Keratinocyte (primary cell): ENCODE measurements at regions not wholly inside any gene's neighbourhood (a gene's known extent, or its start where the extent isn't known, plus 50 kb on each side); places are given as distances from the start of the nearest gene placed in this dataset.

Experiments used
- DNase-seq: peaks from one replicate; pipeline ENCODE4 v3.0.0-alpha.2; 2011; ENCODE audit warnings: low read depth, missing footprints, low spot score
- FAIRE-seq: peaks from 2 replicates; lab custom pipeline; 2011; peaks lifted over from hg19 to GRCh38; lab: Jason Lieb, UNC
- H2AFZ ChIP-seq: 2 replicates; pipeline ENCODE4 v1.6.0; 2012; ENCODE audit warnings: low read length, control low read depth, inconsistent platforms; ENCODE audit not compliant: control insufficient read depth
- H3K27ac ChIP-seq: 2 replicates; pipeline ENCODE4 v1.5.1; 2011; ENCODE audit warnings: low read length; ENCODE audit not compliant: control insufficient read depth, insufficient read depth
- H3K27me3 ChIP-seq: 3 replicates; pipeline ENCODE4 v1.6.0; 2011; ENCODE audit warnings: low read length; ENCODE audit not compliant: control insufficient read depth, insufficient read depth; ENCODE audit errors: extremely low read depth
- H3K36me3 ChIP-seq, 2 experiments: 2 replicates in 1 of 2; 3 replicates in 1 of 2; pipeline ENCODE4 v1.5.1; 2011; ENCODE audit warnings: low read length in 2 of 2, mild to moderate bottlenecking in 1 of 2; ENCODE audit not compliant: control insufficient read depth in 2 of 2, insufficient read depth in 2 of 2; ENCODE audit errors: extremely low read depth in 1 of 2
- H3K4me1 ChIP-seq: 3 replicates; pipeline ENCODE4 v1.5.1; 2011; ENCODE audit warnings: low read length; ENCODE audit not compliant: control insufficient read depth, insufficient read depth; ENCODE audit errors: extremely low read depth
- H3K4me2 ChIP-seq: 3 replicates; pipeline ENCODE4 v1.6.0; 2011; ENCODE audit warnings: low read depth, low read length; ENCODE audit not compliant: control insufficient read depth, insufficient read depth; ENCODE audit errors: extremely low read depth
- H3K4me3 ChIP-seq, 3 experiments: fragments of 200-600 bp in 1 of 3; sonication (generic) in 1 of 3; 2 replicates in 2 of 3; 3 replicates in 1 of 3; pipeline ENCODE4 v1.5.1; 2011 to 2016; ENCODE audit warnings: low read length in 3 of 3, mild to moderate bottlenecking in 3 of 3, control low read depth in 2 of 3, inconsistent platforms in 1 of 3, low read depth in 1 of 3, mixed read lengths in 1 of 3, mixed run types in 1 of 3, moderate library complexity in 1 of 3; ENCODE audit not compliant: control insufficient read depth in 2 of 3, insufficient read depth in 2 of 3; ENCODE audit errors: extremely low read depth in 1 of 3
- H3K79me2 ChIP-seq: 2 replicates; pipeline ENCODE4 v1.6.0; 2012; ENCODE audit warnings: low read length; ENCODE audit not compliant: control insufficient read depth, insufficient read depth
- H3K9ac ChIP-seq: 3 replicates; pipeline ENCODE4 v1.6.0; 2011; ENCODE audit warnings: low read length; ENCODE audit not compliant: control insufficient read depth, insufficient read depth; ENCODE audit errors: extremely low read depth
- H3K9me1 ChIP-seq: 3 replicates; pipeline ENCODE4 v1.6.0; 2011; ENCODE audit warnings: low read length; ENCODE audit not compliant: control insufficient read depth, insufficient read depth; ENCODE audit errors: extremely low read depth
- H3K9me3 ChIP-seq: 2 replicates; pipeline ENCODE4 v1.5.1; 2012; ENCODE audit warnings: low read depth, low read length; ENCODE audit not compliant: control insufficient read depth
- H4K20me1 ChIP-seq: 3 replicates; pipeline ENCODE4 v1.6.0; 2011; ENCODE audit warnings: low read length; ENCODE audit not compliant: control insufficient read depth, insufficient read depth; ENCODE audit errors: extremely low read depth
- EZH2 ChIP-seq: IDR thresholded peaks from one replicate; pipeline ENCODE4 v1.6.1; 2012; ENCODE audit warnings: inconsistent platforms, mild to moderate bottlenecking, low read length, moderate library complexity
- dilution Hi-C: fragments of 300-500 bp; cut with MboI; formaldehyde crosslinking; loops from one replicate; pipeline ENCODE4 v1.7.0; 2020; ENCODE audit warnings: low sequenced_read_pairs; ENCODE audit not compliant: extremely low pct_ligation_motif_present
- TF ChIP-seq, protein P1 (sequence below), 3 experiments: IDR thresholded peaks in 1 of 3; conservative IDR thresholded peaks in 1 of 3; optimal IDR thresholded peaks in 1 of 3; 2 replicates in 2 of 3; 3 replicates in 1 of 3; pipeline versions ENCODE3 to v1.5.1; 2011; ENCODE audit warnings: low read length in 3 of 3, mild to moderate bottlenecking in 3 of 3, moderate library complexity in 2 of 3, control low read depth in 1 of 3, inconsistent platforms in 1 of 3; ENCODE audit not compliant: insufficient read depth in 2 of 3; ENCODE audit errors: extremely low read depth in 1 of 3

DNA sequence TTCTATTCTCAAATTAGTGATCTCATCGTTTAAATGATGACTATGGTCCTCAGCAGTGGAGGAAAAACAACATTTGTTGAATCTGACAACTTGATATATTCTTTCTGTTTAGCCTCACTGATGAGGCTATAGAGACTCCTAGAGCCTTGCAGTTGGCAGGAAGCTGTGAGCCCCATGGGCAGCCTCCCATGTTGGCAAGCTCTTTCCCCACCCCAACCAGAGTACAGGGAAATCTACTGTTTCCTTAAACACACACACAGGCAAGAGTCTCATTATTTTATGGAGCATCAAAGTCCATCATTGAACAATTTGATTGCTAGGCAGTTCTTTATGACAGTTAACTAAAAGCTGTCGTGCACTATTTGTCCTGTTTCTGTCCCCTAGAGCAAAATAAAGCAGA, 498.2 kb upstream of the CITED2 start:
- TF ChIP-seq, protein P1, sequence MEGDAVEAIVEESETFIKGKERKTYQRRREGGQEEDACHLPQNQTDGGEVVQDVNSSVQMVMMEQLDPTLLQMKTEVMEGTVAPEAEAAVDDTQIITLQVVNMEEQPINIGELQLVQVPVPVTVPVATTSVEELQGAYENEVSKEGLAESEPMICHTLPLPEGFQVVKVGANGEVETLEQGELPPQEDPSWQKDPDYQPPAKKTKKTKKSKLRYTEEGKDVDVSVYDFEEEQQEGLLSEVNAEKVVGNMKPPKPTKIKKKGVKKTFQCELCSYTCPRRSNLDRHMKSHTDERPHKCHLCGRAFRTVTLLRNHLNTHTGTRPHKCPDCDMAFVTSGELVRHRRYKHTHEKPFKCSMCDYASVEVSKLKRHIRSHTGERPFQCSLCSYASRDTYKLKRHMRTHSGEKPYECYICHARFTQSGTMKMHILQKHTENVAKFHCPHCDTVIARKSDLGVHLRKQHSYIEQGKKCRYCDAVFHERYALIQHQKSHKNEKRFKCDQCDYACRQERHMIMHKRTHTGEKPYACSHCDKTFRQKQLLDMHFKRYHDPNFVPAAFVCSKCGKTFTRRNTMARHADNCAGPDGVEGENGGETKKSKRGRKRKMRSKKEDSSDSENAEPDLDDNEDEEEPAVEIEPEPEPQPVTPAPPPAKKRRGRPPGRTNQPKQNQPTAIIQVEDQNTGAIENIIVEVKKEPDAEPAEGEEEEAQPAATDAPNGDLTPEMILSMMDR (optimal IDR thresholded peaks at IDR 0.05 in 1 of 3, IDR thresholded peaks at IDR 0.05 in 1 of 3, conservative IDR thresholded peaks at IDR 0.05 in 1 of 3; ENCODE audit: extremely low read depth in 1 of 3, insufficient read depth in 2 of 3, low read length in 3 of 3), result no peak
- TF ChIP-seq EZH2, result no peak
- Histone ChIP-seq H3K79me2 (no peaks in the 10 kb centered on the region), H3K27ac (no peak overlapping the region), H3K4me3 (no peak overlapping the region), H3K9me3 (no peaks in the 10 kb centered on the region), H3K9me1 (no peaks in the 10 kb centered on the region), H3K4me1 (no peaks in the 10 kb centered on the region), H4K20me1 (no peaks in the 10 kb centered on the region), H2AFZ (no peak overlapping the region), H3K9ac (no peak overlapping the region), H3K36me3 (no peaks in the 10 kb centered on the region), H3K4me2 (no peak overlapping the region), H3K27me3 (no peaks in the 10 kb centered on the region)
- dilution Hi-C loops, result no loop called here
- no peak for DNase-seq
- FAIRE-seq, result no peak

GRCh38 chr6:139871803-139872510, 497.5 kb upstream of the CITED2 start:
- H3K4me3 ChIP-seq, result no peak overlapping the region
- no peaks in the 10 kb centered on the region for H3K36me3 ChIP-seq
- no peak overlapping the region for H3K9ac ChIP-seq
- no peaks in the 10 kb centered on the region for H3K27me3 ChIP-seq
- H3K4me2 ChIP-seq, result no peak overlapping the region
- H3K27ac ChIP-seq, result no peak overlapping the region
- FAIRE-seq (no peak), DNase-seq (no peak)
- no peak overlapping the region for H2AFZ ChIP-seq
- dilution Hi-C loops, result no loop called here
- H3K4me1 ChIP-seq, result no peaks in the 10 kb centered on the region
- no peaks in the 10 kb centered on the region for H3K9me3 ChIP-seq
- H3K9me1 ChIP-seq, result no peaks in the 10 kb centered on the region
- H3K79me2 ChIP-seq, result no peaks in the 10 kb centered on the region
- TF ChIP-seq EZH2, result no peak
- TF ChIP-seq, protein P1 (optimal IDR thresholded peaks at IDR 0.05 in 1 of 3, IDR thresholded peaks at IDR 0.05 in 1 of 3, conservative IDR thresholded peaks at IDR 0.05 in 1 of 3; ENCODE audit: extremely low read depth in 1 of 3, insufficient read depth in 2 of 3, low read length in 3 of 3), result no peak
- no peaks in the 10 kb centered on the region for H4K20me1 ChIP-seq
